Liver (tissue), 8 donors: ENCODE measurements at regions not wholly inside any gene's neighbourhood (a gene's known extent, or its start where the extent isn't known, plus 50 kb on each side); places are given as distances from the start of the nearest gene placed in this dataset.

Experiments
- DNase-seq: peaks from one replicate; pipeline ENCODE4 v3.0.0-alpha.2; 2017; ENCODE audit warnings: low spot score
- H3K27ac ChIP-seq, 2 donors: one replicate each; pipeline ENCODE4 v1.7.0; 2013; ENCODE audit warnings: inconsistent platforms in 2 of 2, low read length in 2 of 2, control low read depth in 1 of 2, low read depth in 1 of 2, mild to moderate bottlenecking in 1 of 2
- H3K27me3 ChIP-seq, 4 donors: one replicate each; pipeline versions ENCODE4 v1.6.1 to v1.7.0; 2013; ENCODE audit warnings: low read length in 3 of 4, inconsistent platforms in 1 of 4, mild to moderate bottlenecking in 1 of 4, moderate library complexity in 1 of 4; ENCODE audit not compliant: control insufficient read depth in 4 of 4, insufficient read depth in 4 of 4
- H3K36me3 ChIP-seq, 4 donors: one replicate each; pipeline versions ENCODE4 v1.6.1 to v1.7.0; 2013; ENCODE audit warnings: low read length in 3 of 4, mild to moderate bottlenecking in 3 of 4, low read depth in 1 of 4, moderate library complexity in 1 of 4; ENCODE audit not compliant: control insufficient read depth in 4 of 4, insufficient read depth in 3 of 4
- H3K4me1 ChIP-seq, 4 donors: one replicate each; pipeline versions ENCODE4 v1.6.1 to v1.7.0; 2013; ENCODE audit warnings: low read length in 3 of 4, mild to moderate bottlenecking in 3 of 4, moderate library complexity in 1 of 4; ENCODE audit not compliant: control insufficient read depth in 4 of 4, insufficient read depth in 4 of 4
- H3K4me3 ChIP-seq, 3 donors: one replicate each; pipeline versions ENCODE4 v1.6.1 to v1.7.0; 2013; ENCODE audit warnings: low read length in 3 of 3, control low read depth in 1 of 3, low read depth in 1 of 3, mild to moderate bottlenecking in 1 of 3
- H3K9ac ChIP-seq, 2 donors: one replicate each; pipeline ENCODE4 v1.7.0; 2013; ENCODE audit warnings: low read length in 2 of 2, mild to moderate bottlenecking in 2 of 2, moderate library complexity in 2 of 2, control low read depth in 1 of 2, low read depth in 1 of 2
- H3K9me3 ChIP-seq, 4 donors: one replicate each; pipeline versions ENCODE4 v1.6.1 to v1.7.0; 2013; ENCODE audit warnings: low read length in 3 of 4; ENCODE audit not compliant: control insufficient read depth in 4 of 4
- EGR1 ChIP-seq, 2 donors: IDR thresholded peaks; 2 replicates each; pipeline ENCODE4 v1.6.1; 2016 to 2018; ENCODE audit warnings: antibody characterized with exemption in 2 of 2, low read depth in 2 of 2
- FOXA1 ChIP-seq: IDR thresholded peaks from 2 replicates; pipeline ENCODE4 v1.6.1; 2016; ENCODE audit warnings: antibody characterized with exemption
- FOXA2 ChIP-seq: IDR thresholded peaks from 2 replicates; pipeline ENCODE4 v1.6.1; 2016; ENCODE audit warnings: antibody characterized with exemption
- GABPA ChIP-seq, 2 donors: IDR thresholded peaks in 1 of 2; conservative IDR thresholded peaks in 1 of 2; 2 replicates each; pipeline ENCODE4 v1.6.1; 2016; ENCODE audit warnings: antibody characterized with exemption in 2 of 2, mild to moderate bottlenecking in 1 of 2, moderate library complexity in 1 of 2
- HNF4A ChIP-seq, 2 donors: conservative IDR thresholded peaks; 2 replicates each; pipeline ENCODE4 v1.6.1; 2016; ENCODE audit warnings: antibody characterized with exemption in 2 of 2, mild to moderate bottlenecking in 2 of 2
- HNF4G ChIP-seq: IDR thresholded peaks from 2 replicates; pipeline ENCODE4 v1.6.1; 2016; ENCODE audit warnings: antibody characterized with exemption
- JUND ChIP-seq, 2 donors: IDR thresholded peaks; 2 replicates each; pipeline ENCODE4 v1.6.1; 2016; ENCODE audit warnings: antibody characterized with exemption in 2 of 2
- NR2F2 ChIP-seq: IDR thresholded peaks from 2 replicates; pipeline ENCODE4 v1.6.1; 2016; ENCODE audit warnings: antibody characterized with exemption
- RAD21 ChIP-seq, 2 donors: IDR thresholded peaks; 2 replicates each; pipeline ENCODE4 v1.6.1; 2016; ENCODE audit warnings: antibody characterized with exemption in 2 of 2, mild to moderate bottlenecking in 2 of 2
- RXRA ChIP-seq, 2 donors: IDR thresholded peaks; 2 replicates each; pipeline ENCODE4 v1.6.1; 2017 to 2018; ENCODE audit warnings: antibody characterized with exemption in 2 of 2, mild to moderate bottlenecking in 1 of 2
- SP1 ChIP-seq: IDR thresholded peaks from 2 replicates; pipeline ENCODE4 v1.6.1; 2018; ENCODE audit warnings: antibody characterized with exemption, mild to moderate bottlenecking
- TAF1 ChIP-seq: conservative IDR thresholded peaks from 2 replicates; pipeline ENCODE4 v1.6.1; 2016; ENCODE audit warnings: antibody characterized with exemption, mild to moderate bottlenecking
- YY1 ChIP-seq: IDR thresholded peaks from 2 replicates; pipeline ENCODE4 v1.6.1; 2016; ENCODE audit warnings: antibody characterized with exemption, mild to moderate bottlenecking
- WGBS: extraction: QIAGEN DNeasy Blood & Tissue Kit; methylation state at CpG from one replicate; pipeline ENCODE4 v1.1.7; 2013; 5-methylcytosine and 5-hydroxymethylcytosine counted together
- TF ChIP-seq, protein P1 (sequence below): IDR thresholded peaks from 2 replicates; pipeline ENCODE4 v1.6.1; 2016; ENCODE audit warnings: antibody characterized with exemption
- TF ChIP-seq, protein P2 (sequence below): IDR thresholded peaks from 2 replicates; pipeline ENCODE4 v1.6.1; 2016; ENCODE audit warnings: antibody characterized with exemption
- TF ChIP-seq, protein P3 (sequence below): fragments of 150-350 bp; IDR thresholded peaks from 2 replicates; pipeline ENCODE4 v1.5.1; 2017; ENCODE audit warnings: improper control_type of control experiment, low read depth, low read length; ENCODE audit not compliant: missing input control
- TF ChIP-seq, protein P4 (sequence below): IDR thresholded peaks from 2 replicates; pipeline ENCODE4 v1.6.1; 2016; ENCODE audit warnings: antibody characterized with exemption, mild to moderate bottlenecking
- TF ChIP-seq, protein P5 (sequence below): IDR thresholded peaks from 2 replicates; pipeline ENCODE4 v1.6.1; 2016; ENCODE audit warnings: antibody characterized with exemption
- donor health status: healthy.
- donor health status: healthy.
- donor health status: healthy.
- donor health status: healthy.
- donor health status: healthy.

DNA sequence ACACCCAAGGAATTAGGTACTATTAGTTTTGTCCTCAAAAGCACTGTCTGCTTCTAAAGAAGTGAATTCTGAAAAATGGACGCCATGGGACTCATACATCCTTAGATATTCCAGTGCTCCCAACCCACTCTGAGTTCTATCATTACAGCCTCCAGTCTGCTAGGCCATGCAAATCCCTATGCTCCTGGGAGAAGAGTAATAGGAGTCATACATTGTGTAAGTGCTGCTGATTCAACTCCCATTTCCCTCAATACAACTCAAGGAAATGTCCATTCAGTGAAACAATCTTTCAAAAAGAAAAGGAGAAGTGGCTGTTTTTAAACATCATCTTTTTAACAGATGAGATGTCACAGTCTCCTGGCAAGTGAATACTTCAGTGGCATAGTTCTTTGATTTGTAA is 590.2 kb upstream of the LRRC4C start:
- no peak for DNase-seq
- H3K4me1 ChIP-seq = no peaks in the 10 kb centered on the region
- peaks cover 0 to 3% (median 0%) of the 10 kb centered on the region in 4 donors for H3K27me3 ChIP-seq
- WGBS = 59% methylated on average over 1 of the region's 1 CpG
- H3K9me3 ChIP-seq = no peaks in the 10 kb centered on the region
- no peak overlapping the region for H3K9ac ChIP-seq
- no peaks in the 10 kb centered on the region for H3K36me3 ChIP-seq
- H3K4me3 ChIP-seq = no peak overlapping the region
- no peak for TF ChIP-seq NR2F2
- TF ChIP-seq, protein P1, sequence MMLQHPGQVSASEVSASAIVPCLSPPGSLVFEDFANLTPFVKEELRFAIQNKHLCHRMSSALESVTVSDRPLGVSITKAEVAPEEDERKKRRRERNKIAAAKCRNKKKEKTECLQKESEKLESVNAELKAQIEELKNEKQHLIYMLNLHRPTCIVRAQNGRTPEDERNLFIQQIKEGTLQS = no peak
- TF ChIP-seq, protein P2, sequence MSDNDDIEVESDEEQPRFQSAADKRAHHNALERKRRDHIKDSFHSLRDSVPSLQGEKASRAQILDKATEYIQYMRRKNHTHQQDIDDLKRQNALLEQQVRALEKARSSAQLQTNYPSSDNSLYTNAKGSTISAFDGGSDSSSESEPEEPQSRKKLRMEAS = no peak
- no peak overlapping the region for H3K27ac ChIP-seq

DNA sequence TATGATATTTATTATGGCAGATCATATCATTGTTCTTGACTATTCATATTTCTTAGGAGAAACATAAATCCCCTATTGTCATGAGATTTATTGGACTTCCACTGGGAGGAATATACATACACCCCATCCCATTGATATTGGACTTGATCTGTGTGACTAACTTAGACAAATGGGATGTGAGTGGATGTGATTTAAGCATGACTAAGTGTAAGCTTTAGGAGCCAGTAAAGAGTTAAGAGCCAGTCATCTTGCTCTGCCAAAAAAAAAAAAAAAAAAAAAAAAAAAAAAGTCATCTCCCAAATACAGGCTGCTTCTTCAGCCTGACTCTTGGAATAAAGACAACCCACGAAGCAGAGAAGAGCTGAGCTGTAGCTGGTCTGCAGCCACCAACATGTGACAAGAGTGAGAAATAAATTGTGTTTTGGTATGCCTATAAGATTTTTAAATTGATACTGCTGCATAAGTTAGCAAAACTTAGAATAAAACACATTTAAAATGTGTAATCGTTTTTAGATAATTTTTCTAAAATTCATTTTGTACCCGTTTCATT is 595.0 kb upstream of the LRRC4C start:
- H3K27ac ChIP-seq = no peak overlapping the region
- no peaks in the 10 kb centered on the region for H3K36me3 ChIP-seq
- no peak overlapping the region for H3K9ac ChIP-seq
- DNase-seq = no peak
- no peak for TF ChIP-seq EGR1 (IDR thresholded peaks at IDR 0.05; ENCODE audit: low read depth in 2 of 2)
- TF ChIP-seq, protein P1 = no peak
- TF ChIP-seq RXRA (IDR thresholded peaks at IDR 0.05) = no peak
- TF ChIP-seq, protein P3, sequence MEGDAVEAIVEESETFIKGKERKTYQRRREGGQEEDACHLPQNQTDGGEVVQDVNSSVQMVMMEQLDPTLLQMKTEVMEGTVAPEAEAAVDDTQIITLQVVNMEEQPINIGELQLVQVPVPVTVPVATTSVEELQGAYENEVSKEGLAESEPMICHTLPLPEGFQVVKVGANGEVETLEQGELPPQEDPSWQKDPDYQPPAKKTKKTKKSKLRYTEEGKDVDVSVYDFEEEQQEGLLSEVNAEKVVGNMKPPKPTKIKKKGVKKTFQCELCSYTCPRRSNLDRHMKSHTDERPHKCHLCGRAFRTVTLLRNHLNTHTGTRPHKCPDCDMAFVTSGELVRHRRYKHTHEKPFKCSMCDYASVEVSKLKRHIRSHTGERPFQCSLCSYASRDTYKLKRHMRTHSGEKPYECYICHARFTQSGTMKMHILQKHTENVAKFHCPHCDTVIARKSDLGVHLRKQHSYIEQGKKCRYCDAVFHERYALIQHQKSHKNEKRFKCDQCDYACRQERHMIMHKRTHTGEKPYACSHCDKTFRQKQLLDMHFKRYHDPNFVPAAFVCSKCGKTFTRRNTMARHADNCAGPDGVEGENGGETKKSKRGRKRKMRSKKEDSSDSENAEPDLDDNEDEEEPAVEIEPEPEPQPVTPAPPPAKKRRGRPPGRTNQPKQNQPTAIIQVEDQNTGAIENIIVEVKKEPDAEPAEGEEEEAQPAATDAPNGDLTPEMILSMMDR = no peak
- TF ChIP-seq, protein P4, sequence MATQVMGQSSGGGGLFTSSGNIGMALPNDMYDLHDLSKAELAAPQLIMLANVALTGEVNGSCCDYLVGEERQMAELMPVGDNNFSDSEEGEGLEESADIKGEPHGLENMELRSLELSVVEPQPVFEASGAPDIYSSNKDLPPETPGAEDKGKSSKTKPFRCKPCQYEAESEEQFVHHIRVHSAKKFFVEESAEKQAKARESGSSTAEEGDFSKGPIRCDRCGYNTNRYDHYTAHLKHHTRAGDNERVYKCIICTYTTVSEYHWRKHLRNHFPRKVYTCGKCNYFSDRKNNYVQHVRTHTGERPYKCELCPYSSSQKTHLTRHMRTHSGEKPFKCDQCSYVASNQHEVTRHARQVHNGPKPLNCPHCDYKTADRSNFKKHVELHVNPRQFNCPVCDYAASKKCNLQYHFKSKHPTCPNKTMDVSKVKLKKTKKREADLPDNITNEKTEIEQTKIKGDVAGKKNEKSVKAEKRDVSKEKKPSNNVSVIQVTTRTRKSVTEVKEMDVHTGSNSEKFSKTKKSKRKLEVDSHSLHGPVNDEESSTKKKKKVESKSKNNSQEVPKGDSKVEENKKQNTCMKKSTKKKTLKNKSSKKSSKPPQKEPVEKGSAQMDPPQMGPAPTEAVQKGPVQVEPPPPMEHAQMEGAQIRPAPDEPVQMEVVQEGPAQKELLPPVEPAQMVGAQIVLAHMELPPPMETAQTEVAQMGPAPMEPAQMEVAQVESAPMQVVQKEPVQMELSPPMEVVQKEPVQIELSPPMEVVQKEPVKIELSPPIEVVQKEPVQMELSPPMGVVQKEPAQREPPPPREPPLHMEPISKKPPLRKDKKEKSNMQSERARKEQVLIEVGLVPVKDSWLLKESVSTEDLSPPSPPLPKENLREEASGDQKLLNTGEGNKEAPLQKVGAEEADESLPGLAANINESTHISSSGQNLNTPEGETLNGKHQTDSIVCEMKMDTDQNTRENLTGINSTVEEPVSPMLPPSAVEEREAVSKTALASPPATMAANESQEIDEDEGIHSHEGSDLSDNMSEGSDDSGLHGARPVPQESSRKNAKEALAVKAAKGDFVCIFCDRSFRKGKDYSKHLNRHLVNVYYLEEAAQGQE = no peak
- TF ChIP-seq, protein P5, sequence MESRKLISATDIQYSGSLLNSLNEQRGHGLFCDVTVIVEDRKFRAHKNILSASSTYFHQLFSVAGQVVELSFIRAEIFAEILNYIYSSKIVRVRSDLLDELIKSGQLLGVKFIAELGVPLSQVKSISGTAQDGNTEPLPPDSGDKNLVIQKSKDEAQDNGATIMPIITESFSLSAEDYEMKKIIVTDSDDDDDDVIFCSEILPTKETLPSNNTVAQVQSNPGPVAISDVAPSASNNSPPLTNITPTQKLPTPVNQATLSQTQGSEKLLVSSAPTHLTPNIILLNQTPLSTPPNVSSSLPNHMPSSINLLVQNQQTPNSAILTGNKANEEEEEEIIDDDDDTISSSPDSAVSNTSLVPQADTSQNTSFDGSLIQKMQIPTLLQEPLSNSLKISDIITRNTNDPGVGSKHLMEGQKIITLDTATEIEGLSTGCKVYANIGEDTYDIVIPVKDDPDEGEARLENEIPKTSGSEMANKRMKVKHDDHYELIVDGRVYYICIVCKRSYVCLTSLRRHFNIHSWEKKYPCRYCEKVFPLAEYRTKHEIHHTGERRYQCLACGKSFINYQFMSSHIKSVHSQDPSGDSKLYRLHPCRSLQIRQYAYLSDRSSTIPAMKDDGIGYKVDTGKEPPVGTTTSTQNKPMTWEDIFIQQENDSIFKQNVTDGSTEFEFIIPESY = no peak
- no peak for TF ChIP-seq SP1
- TF ChIP-seq HNF4A (conservative IDR thresholded peaks at IDR 0.05) = no peak
- no peak for TF ChIP-seq TAF1
- TF ChIP-seq NR2F2 = no peak
- no peak for TF ChIP-seq RAD21 (IDR thresholded peaks at IDR 0.05)
- no peak for TF ChIP-seq FOXA1
- no peak for TF ChIP-seq HNF4G
- TF ChIP-seq JUND (IDR thresholded peaks at IDR 0.05) = no peak
- TF ChIP-seq FOXA2 = no peak
- TF ChIP-seq, protein P2 = no peak
- TF ChIP-seq GABPA (IDR thresholded peaks at IDR 0.05 in 1 of 2, conservative IDR thresholded peaks at IDR 0.05 in 1 of 2) = no peak
- TF ChIP-seq YY1 = no peak
- H3K9me3 ChIP-seq = no peaks in the 10 kb centered on the region
- no peaks in the 10 kb centered on the region for H3K4me1 ChIP-seq
- 57% methylated on average over 3 of the region's 3 CpGs for WGBS
- H3K4me3 ChIP-seq = no peak overlapping the region
- no peaks in the 10 kb centered on the region for H3K27me3 ChIP-seq
